AG04449 (cell line): ENCODE measurements at regions not wholly inside any gene's neighbourhood (a gene's known extent, or its start where the extent isn't known, plus 50 kb on each side); places are given as distances from the start of the nearest gene placed in this dataset.

Source experiments
- CTCF ChIA-PET: fragments of 350-600 bp; formaldehyde crosslinking; extraction: SDS; loops from one replicate; lab custom pipeline; 2021; ENCODE audit warnings: antibody characterized with exemption; lab: Yijun Ruan, JAX
- POLR2A ChIA-PET: fragments of 400-600, 350-600 bp; formaldehyde crosslinking; extraction: SDS; loops from one replicate; lab custom pipeline; 2020; ENCODE audit warnings: antibody characterized with exemption, inconsistent platforms; lab: Yijun Ruan, JAX
- DNase-seq: peaks from one replicate; pipeline ENCODE4 v3.0.0-alpha.2; 2010; ENCODE audit warnings: low read depth, low spot score
- H3K4me3 ChIP-seq: 2 replicates; pipeline ENCODE4 v1.5.1; 2011; ENCODE audit warnings: low read depth, mild to moderate bottlenecking, control low read depth, low read length
- TF ChIP-seq, protein P1 (sequence below): IDR thresholded peaks from one replicate; pipeline ENCODE4 v1.5.1; 2011; ENCODE audit warnings: mild to moderate bottlenecking, moderate library complexity, low read length, control low read depth, inconsistent platforms; ENCODE audit not compliant: insufficient read depth; ENCODE audit errors: missing control alignments

DNA sequence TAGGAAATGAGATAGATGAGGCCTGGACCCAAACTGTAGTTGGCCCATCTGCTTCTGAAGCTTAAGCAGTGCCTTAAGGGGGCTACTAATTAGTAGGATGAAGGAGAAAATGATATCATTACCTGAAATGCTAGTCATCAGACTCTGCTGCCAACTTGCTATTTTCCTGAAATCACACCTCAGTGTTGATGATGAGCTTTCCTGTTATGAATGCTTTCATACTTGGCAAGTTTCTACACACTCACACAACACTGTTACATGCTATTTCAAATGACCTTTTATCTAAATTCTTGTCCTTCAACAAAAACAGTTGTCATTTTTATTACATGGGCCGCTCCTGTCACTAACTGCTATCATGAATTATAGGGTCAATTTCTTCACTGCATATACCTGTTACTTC lies 416.0 kb downstream of the PRDM5 start:
- no peak for DNase-seq
- no peak overlapping the region for H3K4me3 ChIP-seq
- TF ChIP-seq, protein P1, sequence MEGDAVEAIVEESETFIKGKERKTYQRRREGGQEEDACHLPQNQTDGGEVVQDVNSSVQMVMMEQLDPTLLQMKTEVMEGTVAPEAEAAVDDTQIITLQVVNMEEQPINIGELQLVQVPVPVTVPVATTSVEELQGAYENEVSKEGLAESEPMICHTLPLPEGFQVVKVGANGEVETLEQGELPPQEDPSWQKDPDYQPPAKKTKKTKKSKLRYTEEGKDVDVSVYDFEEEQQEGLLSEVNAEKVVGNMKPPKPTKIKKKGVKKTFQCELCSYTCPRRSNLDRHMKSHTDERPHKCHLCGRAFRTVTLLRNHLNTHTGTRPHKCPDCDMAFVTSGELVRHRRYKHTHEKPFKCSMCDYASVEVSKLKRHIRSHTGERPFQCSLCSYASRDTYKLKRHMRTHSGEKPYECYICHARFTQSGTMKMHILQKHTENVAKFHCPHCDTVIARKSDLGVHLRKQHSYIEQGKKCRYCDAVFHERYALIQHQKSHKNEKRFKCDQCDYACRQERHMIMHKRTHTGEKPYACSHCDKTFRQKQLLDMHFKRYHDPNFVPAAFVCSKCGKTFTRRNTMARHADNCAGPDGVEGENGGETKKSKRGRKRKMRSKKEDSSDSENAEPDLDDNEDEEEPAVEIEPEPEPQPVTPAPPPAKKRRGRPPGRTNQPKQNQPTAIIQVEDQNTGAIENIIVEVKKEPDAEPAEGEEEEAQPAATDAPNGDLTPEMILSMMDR, result no peak
- ChIA-PET POLR2A (no interaction called here), CTCF (no interaction called here)

DNA sequence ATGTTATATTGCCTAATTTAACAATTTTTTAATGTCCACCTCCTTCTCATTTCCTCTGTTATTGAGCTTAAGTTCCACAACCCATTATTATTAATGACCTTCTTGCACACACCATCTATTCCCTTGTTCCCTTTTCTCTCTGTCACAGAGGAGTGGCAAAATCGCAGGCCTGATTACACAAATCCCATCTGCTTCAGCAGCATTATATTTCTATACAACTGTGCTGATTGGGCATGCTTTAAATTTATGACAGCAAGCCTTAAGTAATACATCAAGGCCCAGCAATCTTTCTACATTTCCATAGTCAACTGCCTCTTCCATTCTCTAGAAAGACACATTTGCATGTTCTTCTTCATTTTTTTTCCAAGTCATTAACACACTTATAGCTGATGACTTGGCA lies 423.8 kb downstream of the PRDM5 start:
- TF ChIP-seq, protein P1, result no peak
- POLR2A ChIA-PET, result no interaction called here
- no peak overlapping the region for H3K4me3 ChIP-seq
- CTCF ChIA-PET, result no interaction called here
- DNase-seq, result no peak

DNA sequence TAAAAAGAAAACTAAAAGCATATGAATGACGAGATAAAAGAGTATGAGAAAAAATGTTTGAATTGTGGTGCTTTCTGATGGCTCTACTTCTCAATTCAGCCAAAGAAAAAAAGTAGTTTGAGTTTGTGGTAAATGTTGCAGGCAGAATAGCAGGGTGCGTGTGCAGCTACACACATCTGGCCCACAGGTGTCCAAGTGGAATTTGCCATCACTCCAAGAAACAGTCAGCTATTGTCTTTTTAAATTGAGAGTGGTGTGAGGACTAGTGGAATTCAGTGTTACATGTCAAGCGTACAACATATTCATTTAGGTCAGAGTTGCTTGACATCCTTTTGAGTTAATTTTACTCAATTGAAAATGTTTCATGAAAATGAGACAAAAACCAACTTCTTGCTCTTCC lies 424.8 kb upstream of the MAD2L1 start:
- POLR2A ChIA-PET, result no interaction called here
- no peak for DNase-seq
- no peak overlapping the region for H3K4me3 ChIP-seq
- CTCF ChIA-PET, result no interaction called here
- TF ChIP-seq, protein P1, result no peak

DNA sequence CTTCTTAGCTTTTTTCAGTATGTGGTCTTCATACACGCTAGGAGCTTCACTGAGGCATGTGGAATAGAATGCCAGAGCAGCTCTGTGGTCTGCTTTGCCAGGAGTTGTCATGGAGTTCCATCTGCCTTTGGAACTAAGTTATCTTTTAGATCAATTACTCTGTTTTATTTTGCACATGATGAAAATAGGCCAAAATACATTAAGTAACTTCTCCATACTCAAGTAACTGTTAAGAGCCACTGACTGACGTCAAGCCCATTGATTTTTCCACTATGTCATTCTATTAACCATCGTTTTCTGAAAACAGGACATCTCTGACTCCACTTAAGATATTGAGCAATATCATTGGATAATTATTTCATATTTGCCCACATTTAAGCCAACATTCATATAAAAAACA lies 415.1 kb upstream of the MAD2L1 start:
- CTCF ChIA-PET, result no interaction called here
- H3K4me3 ChIP-seq, result no peak overlapping the region
- DNase-seq, result no peak
- TF ChIP-seq, protein P1, result no peak
- POLR2A ChIA-PET, result no interaction called here

DNA sequence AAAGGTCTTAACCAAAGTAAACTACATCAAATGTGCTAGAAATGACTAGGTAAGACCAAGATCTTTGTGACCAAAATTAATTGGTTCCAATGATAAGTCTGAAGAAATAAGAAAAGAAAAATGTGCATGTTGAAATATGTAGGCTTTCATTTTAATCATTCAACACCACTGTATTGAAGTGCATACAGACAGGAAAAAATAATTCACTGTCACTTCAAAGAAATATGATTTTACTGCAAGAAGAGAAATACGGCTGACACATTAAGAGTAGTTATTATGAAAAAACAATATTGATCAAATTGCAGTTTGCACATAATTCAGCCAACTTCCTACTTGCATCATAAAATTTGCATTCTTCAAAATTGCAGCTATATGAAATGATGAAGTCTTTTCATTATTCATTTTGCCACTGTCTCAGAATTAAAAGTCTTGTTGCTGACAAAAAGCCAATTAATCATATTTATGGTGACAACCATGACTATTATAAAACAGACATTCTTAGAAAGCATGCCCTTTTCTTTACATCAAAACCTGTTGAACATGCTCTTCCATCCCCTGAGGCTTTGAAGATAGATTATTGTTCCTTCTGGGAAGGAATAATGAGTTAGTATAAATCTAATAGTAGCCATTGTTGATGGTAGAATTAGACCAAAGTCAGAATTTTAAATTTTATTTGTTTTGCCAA lies 405.9 kb upstream of the MAD2L1 start:
- ChIA-PET POLR2A (no interaction called here), CTCF (no interaction called here)
- TF ChIP-seq, protein P1, result no peak
- H3K4me3 ChIP-seq, result no peak overlapping the region
- DNase-seq, result no peak

DNA sequence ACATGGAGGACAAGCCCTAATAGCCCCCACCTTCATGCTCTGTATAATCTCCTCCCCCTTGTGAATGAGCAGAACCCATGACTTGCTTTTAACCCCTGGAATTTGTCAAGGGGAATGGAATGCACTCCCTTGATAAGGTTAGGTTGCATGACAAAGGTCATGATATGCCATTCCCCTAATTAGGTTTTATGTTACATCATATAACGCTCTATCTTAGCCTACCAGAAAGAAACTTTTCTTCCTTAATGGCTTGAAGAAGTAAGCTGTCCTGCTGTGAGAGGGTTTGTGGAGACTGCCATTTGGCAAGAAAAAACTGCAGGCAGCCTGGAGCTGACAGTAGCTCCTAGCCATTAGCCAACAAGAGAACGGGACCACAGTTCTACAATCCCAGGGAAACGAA lies 399.8 kb upstream of the MAD2L1 start:
- TF ChIP-seq, protein P1, result no peak
- ChIA-PET POLR2A (no interaction called here), CTCF (no interaction called here)
- no peak for DNase-seq
- no peak overlapping the region for H3K4me3 ChIP-seq
